Cardiac fibroblast (primary cell): ENCODE measurements at regions not wholly inside any gene's neighbourhood (a gene's known extent, or its start where the extent isn't known, plus 50 kb on each side); places are given as distances from the start of the nearest gene placed in this dataset.

Source experiments
- DNase-seq, 2 donors: peaks; one replicate each; pipeline versions ENCODE4 v3.0.0 to v3.0.0-alpha.2; 2010; ENCODE audit warnings: low read depth in 2 of 2
- H3K4me3 ChIP-seq, 2 donors: replicated peaks in 1 of 2; 1 replicate in 1 of 2; 2 replicates in 1 of 2; pipeline ENCODE4 v1.5.1; 2011; ENCODE audit warnings: low read depth in 2 of 2, low read length in 2 of 2, mild to moderate bottlenecking in 2 of 2, moderate library complexity in 1 of 2
- TF ChIP-seq, protein P1 (sequence below): IDR thresholded peaks from one replicate; pipeline ENCODE4 v1.5.1; 2011; ENCODE audit warnings: low read depth, mild to moderate bottlenecking, low read length, inconsistent platforms

DNA sequence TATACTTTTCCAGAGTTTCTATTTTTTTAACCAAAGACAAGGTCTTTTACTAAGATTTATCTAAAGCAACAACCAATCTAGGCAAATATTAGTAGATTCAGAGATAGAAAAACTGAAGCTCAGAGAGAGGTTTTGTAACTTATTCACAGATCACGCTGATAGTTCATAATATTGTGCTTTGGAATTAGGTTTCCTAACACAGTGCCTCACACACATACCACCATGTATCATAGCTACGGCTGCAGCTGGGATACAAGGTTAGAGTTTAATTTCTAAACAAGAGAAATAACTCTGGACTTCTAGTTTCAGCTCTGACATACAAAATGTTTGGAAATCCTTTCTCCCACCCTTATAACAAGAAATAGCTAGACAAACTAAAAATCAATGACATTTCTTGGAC, 565.7 kb downstream of the PYDC2 start:
- no peak for DNase-seq
- no peak overlapping the region for H3K4me3 ChIP-seq
- TF ChIP-seq, protein P1, sequence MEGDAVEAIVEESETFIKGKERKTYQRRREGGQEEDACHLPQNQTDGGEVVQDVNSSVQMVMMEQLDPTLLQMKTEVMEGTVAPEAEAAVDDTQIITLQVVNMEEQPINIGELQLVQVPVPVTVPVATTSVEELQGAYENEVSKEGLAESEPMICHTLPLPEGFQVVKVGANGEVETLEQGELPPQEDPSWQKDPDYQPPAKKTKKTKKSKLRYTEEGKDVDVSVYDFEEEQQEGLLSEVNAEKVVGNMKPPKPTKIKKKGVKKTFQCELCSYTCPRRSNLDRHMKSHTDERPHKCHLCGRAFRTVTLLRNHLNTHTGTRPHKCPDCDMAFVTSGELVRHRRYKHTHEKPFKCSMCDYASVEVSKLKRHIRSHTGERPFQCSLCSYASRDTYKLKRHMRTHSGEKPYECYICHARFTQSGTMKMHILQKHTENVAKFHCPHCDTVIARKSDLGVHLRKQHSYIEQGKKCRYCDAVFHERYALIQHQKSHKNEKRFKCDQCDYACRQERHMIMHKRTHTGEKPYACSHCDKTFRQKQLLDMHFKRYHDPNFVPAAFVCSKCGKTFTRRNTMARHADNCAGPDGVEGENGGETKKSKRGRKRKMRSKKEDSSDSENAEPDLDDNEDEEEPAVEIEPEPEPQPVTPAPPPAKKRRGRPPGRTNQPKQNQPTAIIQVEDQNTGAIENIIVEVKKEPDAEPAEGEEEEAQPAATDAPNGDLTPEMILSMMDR, result no peak

DNA sequence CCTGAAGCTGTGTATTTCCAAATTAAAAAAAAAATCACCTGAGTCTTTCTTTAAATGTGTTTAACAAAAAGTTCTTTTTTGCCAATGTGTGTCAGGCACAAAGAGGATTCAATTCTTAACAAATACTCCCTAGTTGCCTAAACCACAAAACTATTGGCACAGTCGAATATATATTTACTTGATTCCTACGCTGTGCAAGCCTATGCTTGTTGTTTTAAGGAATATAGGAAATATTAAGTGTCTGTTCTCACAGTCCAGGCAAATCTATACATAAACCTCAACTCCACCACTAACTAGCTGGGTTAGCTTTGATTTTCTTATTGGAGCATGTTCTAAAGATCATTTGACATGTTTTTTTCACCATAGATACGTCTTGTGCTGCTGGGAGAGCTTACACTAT, 571.0 kb downstream of the PYDC2 start:
- no peak for DNase-seq
- TF ChIP-seq, protein P1, result no peak
- no peak overlapping the region for H3K4me3 ChIP-seq

- TF ChIP-seq, protein P1, result no peak
- H3K4me3 ChIP-seq, result no peak overlapping the region
- DNase-seq, result no peak
Observed at GRCh38 chr3:192033246-192033645, 572.3 kb downstream of the PYDC2 start.

GRCh38 chr3:192038726-192039125, 577.8 kb downstream of the PYDC2 start:
- TF ChIP-seq, protein P1, result no peak
- peak in 1 of 2 donors; percentile 17 for DNase-seq
- H3K4me3 ChIP-seq, result no peak overlapping the region

- no peak overlapping the region for H3K4me3 ChIP-seq
- TF ChIP-seq, protein P1, result no peak
- no peak for DNase-seq
Observed at GRCh38 chr3:192039593-192039992, 578.6 kb downstream of the PYDC2 start.

- no peak overlapping the region for H3K4me3 ChIP-seq
- TF ChIP-seq, protein P1, result no peak
- no peak for DNase-seq
Observed at GRCh38 chr3:192040282-192041043, 579.5 kb downstream of the PYDC2 start.

DNA sequence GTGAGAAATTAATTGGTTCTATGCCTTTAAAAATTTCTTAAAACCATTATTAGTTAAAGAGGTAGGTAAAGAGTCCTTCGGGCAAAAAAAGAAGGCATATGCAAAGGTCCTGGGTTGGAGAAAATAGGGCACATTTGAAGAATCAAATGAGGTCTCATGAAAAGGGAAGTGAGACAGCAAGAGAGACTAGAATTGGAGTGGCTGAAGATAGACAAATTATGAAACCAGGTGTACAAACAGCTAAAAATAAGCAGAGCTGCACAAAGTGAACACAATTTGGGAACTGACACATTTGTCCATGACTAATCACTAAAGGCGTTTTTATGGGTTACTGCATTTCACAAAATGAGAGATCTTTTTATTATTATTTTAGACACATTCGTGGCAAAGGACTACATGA, 581.2 kb downstream of the PYDC2 start:
- H3K4me3 ChIP-seq, result no peak overlapping the region
- no peak for DNase-seq
- TF ChIP-seq, protein P1, result no peak
